Neural cell (in vitro differentiated cells): ENCODE measurements at regions not wholly inside any gene's neighbourhood (a gene's known extent, or its start where the extent isn't known, plus 50 kb on each side); places are given as distances from the start of the nearest gene placed in this dataset.

Experiments used
- H2AFZ ChIP-seq: fragments of 200-600, 300-800 bp; sonication (generic), shearing (Covaris generic); 2 replicates; pipeline ENCODE4 v1.6.0; 2014; ENCODE audit warnings: low read depth, mild to moderate bottlenecking, antibody characterized with exemption, low read length, moderate library complexity
- H3F3A ChIP-seq: fragments of 200-600 bp; shearing (Covaris generic); 2 replicates; pipeline ENCODE4 v1.6.1; 2016; ENCODE audit warnings: mild to moderate bottlenecking, moderate library complexity, mixed read lengths, antibody characterized with exemption, low read length; ENCODE audit not compliant: insufficient read depth, poor library complexity, severe bottlenecking
- H3K27ac ChIP-seq: fragments of 200-600, 300-800 bp; sonication (generic), shearing (Covaris generic); 2 replicates; pipeline ENCODE4 v1.5.1; 2014; ENCODE audit warnings: mild to moderate bottlenecking, low read length, moderate library complexity
- H3K27me3 ChIP-seq: fragments of 300-800, 200-600 bp; sonication (generic), shearing (Covaris generic); 2 replicates; pipeline ENCODE4 v1.6.0; 2014; ENCODE audit warnings: mild to moderate bottlenecking, low read depth, low read length, moderate library complexity; ENCODE audit not compliant: insufficient read depth
- H3K36me3 ChIP-seq: fragments of 300-800, 200-600 bp; sonication (generic), shearing (Covaris generic); 2 replicates; pipeline ENCODE4 v1.5.1; 2014; ENCODE audit warnings: mild to moderate bottlenecking, antibody characterized with exemption, low read length, moderate library complexity; ENCODE audit not compliant: insufficient read depth
- H3K4me2 ChIP-seq: fragments of 300-800, 200-600 bp; sonication (generic), shearing (Covaris generic); 2 replicates; pipeline ENCODE4 v1.6.0; 2014; ENCODE audit warnings: mild to moderate bottlenecking, low read length
- H3K4me3 ChIP-seq: fragments of 300-800, 200-600 bp; sonication (generic), shearing (Covaris generic); 2 replicates; pipeline ENCODE4 v1.5.1; 2014; ENCODE audit warnings: mild to moderate bottlenecking, low read length, moderate library complexity
- H3K79me2 ChIP-seq: fragments of 200-600 bp; shearing (Covaris generic); replicated peaks from 2 replicates; pipeline ENCODE4 v1.6.0; 2014; ENCODE audit warnings: mild to moderate bottlenecking, low read length, moderate library complexity; ENCODE audit not compliant: insufficient read depth
- H3K9ac ChIP-seq: fragments of 300-800, 200-600 bp; sonication (generic), shearing (Covaris generic); 2 replicates; pipeline ENCODE4 v1.6.1; 2016; ENCODE audit warnings: mild to moderate bottlenecking, low read length, mixed read lengths
- H3K9me2 ChIP-seq: fragments of 200-600 bp; shearing (Covaris generic); 2 replicates; pipeline ENCODE4 v1.6.1; 2016; ENCODE audit warnings: mild to moderate bottlenecking, low read length, mixed read lengths; ENCODE audit not compliant: insufficient read depth
- H3K9me3 ChIP-seq: fragments of 200-600, 300-800 bp; sonication (generic), shearing (Covaris generic); 2 replicates; pipeline ENCODE4 v1.6.1; 2016; ENCODE audit warnings: mild to moderate bottlenecking, mixed run types, low read length, moderate library complexity, mixed read lengths
- H4K20me1 ChIP-seq: fragments of 200-600 bp; shearing (Covaris generic); 2 replicates; pipeline ENCODE4 v1.6.1; 2016; ENCODE audit warnings: mild to moderate bottlenecking, mixed run types; ENCODE audit not compliant: insufficient read depth
- EP300 ChIP-seq: fragments of 450-650 bp; conservative IDR thresholded peaks from 2 replicates; pipeline ENCODE4 v1.6.1; 2014; ENCODE audit warnings: antibody characterized with exemption, mild to moderate bottlenecking, moderate library complexity; ENCODE audit not compliant: poor library complexity, severe bottlenecking
- EZH2 ChIP-seq: fragments of 200-600, 300-800 bp; shearing (Covaris generic), sonication (generic); IDR thresholded peaks from 2 replicates; pipeline ENCODE4 v1.6.1; 2014; ENCODE audit warnings: antibody characterized with exemption, low read length, borderline replicate concordance, mild to moderate bottlenecking; ENCODE audit not compliant: insufficient read depth, poor library complexity, severe bottlenecking
- MXI1 ChIP-seq: fragments of 450-650 bp; conservative IDR thresholded peaks from 2 replicates; pipeline ENCODE4 v1.6.1; 2014; ENCODE audit warnings: antibody characterized with exemption, mild to moderate bottlenecking; ENCODE audit not compliant: poor library complexity, severe bottlenecking
- POLR2AphosphoS5 ChIP-seq: IDR thresholded peaks from 2 replicates; pipeline ENCODE4 v1.6.1; 2012
- RAD21 ChIP-seq: fragments of 450-650 bp; conservative IDR thresholded peaks from 2 replicates; pipeline ENCODE4 v1.6.1; 2014; ENCODE audit warnings: antibody characterized with exemption, mild to moderate bottlenecking, moderate library complexity
- SMC3 ChIP-seq: fragments of 450-650 bp; conservative IDR thresholded peaks from 2 replicates; pipeline ENCODE4 v1.6.1; 2014; ENCODE audit warnings: antibody characterized with exemption, mild to moderate bottlenecking, moderate library complexity; ENCODE audit not compliant: poor library complexity
- TAF1 ChIP-seq: IDR thresholded peaks from 2 replicates; pipeline ENCODE4 v1.6.1; 2012; ENCODE audit warnings: low read depth
- TF ChIP-seq, protein P1 (sequence below): fragments of 450-650 bp; IDR thresholded peaks from 2 replicates; pipeline ENCODE4 v1.5.1; 2014; ENCODE audit warnings: antibody characterized with exemption, mild to moderate bottlenecking, moderate library complexity; ENCODE audit not compliant: poor library complexity, severe bottlenecking
- TF ChIP-seq, protein P2 (sequence below): IDR thresholded peaks from 2 replicates; pipeline ENCODE4 v1.6.1; 2012; ENCODE audit warnings: borderline replicate concordance

DNA sequence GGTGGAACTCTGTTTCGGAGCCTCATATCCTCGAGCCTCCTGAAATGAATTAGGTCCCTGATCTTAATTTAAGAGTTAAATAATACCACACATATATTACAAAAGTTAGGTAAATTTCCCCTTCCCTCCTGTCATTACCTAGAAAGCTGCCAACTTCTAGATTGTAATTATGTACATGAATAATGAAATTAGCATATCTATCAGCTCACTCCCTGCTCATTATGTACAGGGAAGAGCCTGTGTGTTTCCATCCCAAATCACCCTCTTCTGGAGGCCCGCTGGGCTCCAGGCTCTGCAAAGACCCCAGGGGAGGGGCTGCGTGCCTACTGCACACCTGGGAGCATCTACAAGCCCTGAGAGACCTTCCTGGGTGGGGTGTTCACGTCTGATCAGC lies 384.1 kb downstream of the MN1 start:
- H3K27ac ChIP-seq = no peak overlapping the region
- no peaks in the 10 kb centered on the region for H3K27me3 ChIP-seq
- TF ChIP-seq, protein P1, sequence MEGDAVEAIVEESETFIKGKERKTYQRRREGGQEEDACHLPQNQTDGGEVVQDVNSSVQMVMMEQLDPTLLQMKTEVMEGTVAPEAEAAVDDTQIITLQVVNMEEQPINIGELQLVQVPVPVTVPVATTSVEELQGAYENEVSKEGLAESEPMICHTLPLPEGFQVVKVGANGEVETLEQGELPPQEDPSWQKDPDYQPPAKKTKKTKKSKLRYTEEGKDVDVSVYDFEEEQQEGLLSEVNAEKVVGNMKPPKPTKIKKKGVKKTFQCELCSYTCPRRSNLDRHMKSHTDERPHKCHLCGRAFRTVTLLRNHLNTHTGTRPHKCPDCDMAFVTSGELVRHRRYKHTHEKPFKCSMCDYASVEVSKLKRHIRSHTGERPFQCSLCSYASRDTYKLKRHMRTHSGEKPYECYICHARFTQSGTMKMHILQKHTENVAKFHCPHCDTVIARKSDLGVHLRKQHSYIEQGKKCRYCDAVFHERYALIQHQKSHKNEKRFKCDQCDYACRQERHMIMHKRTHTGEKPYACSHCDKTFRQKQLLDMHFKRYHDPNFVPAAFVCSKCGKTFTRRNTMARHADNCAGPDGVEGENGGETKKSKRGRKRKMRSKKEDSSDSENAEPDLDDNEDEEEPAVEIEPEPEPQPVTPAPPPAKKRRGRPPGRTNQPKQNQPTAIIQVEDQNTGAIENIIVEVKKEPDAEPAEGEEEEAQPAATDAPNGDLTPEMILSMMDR = no peak
- TF ChIP-seq EZH2 = no peak
- TF ChIP-seq, protein P2, sequence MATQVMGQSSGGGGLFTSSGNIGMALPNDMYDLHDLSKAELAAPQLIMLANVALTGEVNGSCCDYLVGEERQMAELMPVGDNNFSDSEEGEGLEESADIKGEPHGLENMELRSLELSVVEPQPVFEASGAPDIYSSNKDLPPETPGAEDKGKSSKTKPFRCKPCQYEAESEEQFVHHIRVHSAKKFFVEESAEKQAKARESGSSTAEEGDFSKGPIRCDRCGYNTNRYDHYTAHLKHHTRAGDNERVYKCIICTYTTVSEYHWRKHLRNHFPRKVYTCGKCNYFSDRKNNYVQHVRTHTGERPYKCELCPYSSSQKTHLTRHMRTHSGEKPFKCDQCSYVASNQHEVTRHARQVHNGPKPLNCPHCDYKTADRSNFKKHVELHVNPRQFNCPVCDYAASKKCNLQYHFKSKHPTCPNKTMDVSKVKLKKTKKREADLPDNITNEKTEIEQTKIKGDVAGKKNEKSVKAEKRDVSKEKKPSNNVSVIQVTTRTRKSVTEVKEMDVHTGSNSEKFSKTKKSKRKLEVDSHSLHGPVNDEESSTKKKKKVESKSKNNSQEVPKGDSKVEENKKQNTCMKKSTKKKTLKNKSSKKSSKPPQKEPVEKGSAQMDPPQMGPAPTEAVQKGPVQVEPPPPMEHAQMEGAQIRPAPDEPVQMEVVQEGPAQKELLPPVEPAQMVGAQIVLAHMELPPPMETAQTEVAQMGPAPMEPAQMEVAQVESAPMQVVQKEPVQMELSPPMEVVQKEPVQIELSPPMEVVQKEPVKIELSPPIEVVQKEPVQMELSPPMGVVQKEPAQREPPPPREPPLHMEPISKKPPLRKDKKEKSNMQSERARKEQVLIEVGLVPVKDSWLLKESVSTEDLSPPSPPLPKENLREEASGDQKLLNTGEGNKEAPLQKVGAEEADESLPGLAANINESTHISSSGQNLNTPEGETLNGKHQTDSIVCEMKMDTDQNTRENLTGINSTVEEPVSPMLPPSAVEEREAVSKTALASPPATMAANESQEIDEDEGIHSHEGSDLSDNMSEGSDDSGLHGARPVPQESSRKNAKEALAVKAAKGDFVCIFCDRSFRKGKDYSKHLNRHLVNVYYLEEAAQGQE = no peak
- TF ChIP-seq EP300 = no peak
- no peak for TF ChIP-seq RAD21
- no peak for TF ChIP-seq TAF1
- TF ChIP-seq POLR2AphosphoS5 = no peak
- no peak for TF ChIP-seq SMC3
- no peak for TF ChIP-seq MXI1
- no peaks in the 10 kb centered on the region for H3K36me3 ChIP-seq
- no peak overlapping the region for H3K4me2 ChIP-seq
- no peaks in the 10 kb centered on the region for H3F3A ChIP-seq
- no peak overlapping the region for H3K4me3 ChIP-seq
- no peak overlapping the region for H3K9ac ChIP-seq
- H3K79me2 ChIP-seq = no peaks in the 10 kb centered on the region
- no peaks in the 10 kb centered on the region for H3K9me2 ChIP-seq
- H4K20me1 ChIP-seq = no peaks in the 10 kb centered on the region
- no peaks in the 10 kb centered on the region for H3K9me3 ChIP-seq
- H2AFZ ChIP-seq = no peak overlapping the region

DNA sequence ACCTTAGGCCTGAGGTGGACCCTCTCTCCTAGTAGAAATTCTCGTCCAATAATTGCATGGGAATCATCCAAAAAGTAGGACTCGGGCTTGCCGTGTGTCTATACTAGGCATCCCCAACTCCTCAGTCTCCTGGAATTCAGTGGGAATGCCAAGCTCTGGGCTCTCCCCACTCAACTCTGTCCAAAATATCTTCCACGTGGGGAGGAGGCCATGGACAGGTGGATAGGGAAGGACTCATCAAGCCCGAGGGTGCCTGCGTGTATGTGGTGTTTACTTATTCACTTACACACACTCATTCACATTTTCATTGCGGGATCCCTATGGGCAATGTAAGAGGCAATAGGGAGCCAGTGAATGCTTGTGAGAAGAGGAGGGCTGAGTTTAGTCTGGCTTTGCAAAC lies 383.3 kb downstream of the MN1 start:
- Histone ChIP-seq H3K27me3 (no peaks in the 10 kb centered on the region), H3K9me3 (no peaks in the 10 kb centered on the region), H4K20me1 (no peaks in the 10 kb centered on the region), H3K4me3 (no peak overlapping the region), H3F3A (no peaks in the 10 kb centered on the region), H3K4me2 (no peak overlapping the region), H3K9ac (no peak overlapping the region), H3K27ac (no peak overlapping the region), H3K9me2 (no peaks in the 10 kb centered on the region), H3K36me3 (no peaks in the 10 kb centered on the region), H2AFZ (no peak overlapping the region), H3K79me2 (no peaks in the 10 kb centered on the region)
- TF ChIP-seq RAD21 (no peak), TAF1 (no peak), EP300 (no peak), MXI1 (no peak), EZH2 (no peak), SMC3 (no peak), POLR2AphosphoS5 (no peak)
- TF ChIP-seq, protein P1 = no peak
- TF ChIP-seq, protein P2 = no peak
